Neural progenitor cell (in vitro differentiated cells): ENCODE measurements at regions not wholly inside any gene's neighbourhood (a gene's known extent, or its start where the extent isn't known, plus 50 kb on each side); places are given as distances from the start of the nearest gene placed in this dataset.

ENCODE experiments used
- DNase-seq: peaks from one replicate; pipeline ENCODE4 v3.0.0-alpha.2; 2016; ENCODE audit warnings: low spot score
- H2AFZ ChIP-seq: fragments of 200-600 bp; sonication (generic); replicated peaks from 2 replicates; pipeline ENCODE4 v1.6.1; 2016; ENCODE audit warnings: antibody characterized with exemption
- H3F3A ChIP-seq: fragments of 200-600 bp; sonication (generic); 2 replicates; pipeline ENCODE4 v1.6.1; 2016; ENCODE audit warnings: antibody characterized with exemption, low read depth
- H3K27ac ChIP-seq: fragments of 200-600 bp; sonication (generic); 2 replicates; pipeline ENCODE4 v1.5.1; 2016; ENCODE audit warnings: mild to moderate bottlenecking
- H3K27me3 ChIP-seq: fragments of 200-600 bp; sonication (generic); 2 replicates; pipeline ENCODE4 v1.6.1; 2016; ENCODE audit warnings: mild to moderate bottlenecking, moderate library complexity
- H3K36me3 ChIP-seq: fragments of 200-600 bp; sonication (generic); 2 replicates; pipeline ENCODE4 v1.5.1; 2016
- H3K4me1 ChIP-seq: fragments of 200-600 bp; sonication (generic); 2 replicates; pipeline ENCODE4 v1.6.1; 2016; ENCODE audit warnings: mixed run types
- H3K4me2 ChIP-seq: fragments of 200-600 bp; sonication (generic); 2 replicates; pipeline ENCODE4 v1.6.1; 2016
- H3K4me3 ChIP-seq: fragments of 200-600 bp; sonication (generic); 2 replicates; pipeline ENCODE4 v1.5.1; 2016
- H3K79me2 ChIP-seq: fragments of 200-600 bp; sonication (generic); 2 replicates; pipeline ENCODE4 v1.6.1; 2016; ENCODE audit warnings: low read depth
- H3K9ac ChIP-seq: fragments of 200-600 bp; sonication (generic); 2 replicates; pipeline ENCODE4 v1.6.1; 2016
- H3K9me3 ChIP-seq: fragments of 200-600 bp; sonication (generic); 2 replicates; pipeline ENCODE4 v1.5.1; 2016; ENCODE audit warnings: low read depth
- H4K20me1 ChIP-seq: fragments of 200-600 bp; sonication (generic); 2 replicates; pipeline ENCODE4 v1.6.1; 2016; ENCODE audit warnings: low read depth
- H3K27ac Mint-ChIP-seq: 3 replicates; pipeline ENCODE4 v1.8.0; 2021; ENCODE audit warnings: mixed read lengths
- H3K27me3 Mint-ChIP-seq: 2 replicates; pipeline ENCODE4 v1.8.0; 2022; ENCODE audit warnings: low read depth, mild to moderate bottlenecking, inconsistent platforms, moderate library complexity, mixed read lengths; ENCODE audit not compliant: insufficient read depth
- H3K36me3 Mint-ChIP-seq: 3 replicates; pipeline ENCODE4 v1.8.0; 2021; ENCODE audit warnings: mixed read lengths
- H3K4me1 Mint-ChIP-seq: 3 replicates; pipeline ENCODE4 v1.8.0; 2021; ENCODE audit warnings: mixed read lengths
- H3K4me3 Mint-ChIP-seq: 3 replicates; pipeline ENCODE4 v1.8.0; 2021; ENCODE audit warnings: mild to moderate bottlenecking, moderate library complexity, mixed read lengths
- H3K9me3 Mint-ChIP-seq: 3 replicates; pipeline ENCODE4 v1.8.0; 2020; ENCODE audit warnings: mixed read lengths
- EZH2 ChIP-seq: fragments of 200-600 bp; sonication (generic); IDR thresholded peaks from 2 replicates; pipeline ENCODE4 v1.6.1; 2017; ENCODE audit warnings: antibody characterized with exemption, mild to moderate bottlenecking, moderate library complexity
- EZH2phosphoT487 ChIP-seq: fragments of 200-600 bp; sonication (generic); IDR thresholded peaks from 2 replicates; pipeline ENCODE4 v1.6.1; 2017; ENCODE audit warnings: antibody characterized with exemption
- TF ChIP-seq, protein P1 (sequence below): fragments of 200-600 bp; sonication (generic); IDR thresholded peaks from 2 replicates; pipeline ENCODE4 v1.5.1; 2017; ENCODE audit warnings: antibody characterized with exemption, mild to moderate bottlenecking

DNA sequence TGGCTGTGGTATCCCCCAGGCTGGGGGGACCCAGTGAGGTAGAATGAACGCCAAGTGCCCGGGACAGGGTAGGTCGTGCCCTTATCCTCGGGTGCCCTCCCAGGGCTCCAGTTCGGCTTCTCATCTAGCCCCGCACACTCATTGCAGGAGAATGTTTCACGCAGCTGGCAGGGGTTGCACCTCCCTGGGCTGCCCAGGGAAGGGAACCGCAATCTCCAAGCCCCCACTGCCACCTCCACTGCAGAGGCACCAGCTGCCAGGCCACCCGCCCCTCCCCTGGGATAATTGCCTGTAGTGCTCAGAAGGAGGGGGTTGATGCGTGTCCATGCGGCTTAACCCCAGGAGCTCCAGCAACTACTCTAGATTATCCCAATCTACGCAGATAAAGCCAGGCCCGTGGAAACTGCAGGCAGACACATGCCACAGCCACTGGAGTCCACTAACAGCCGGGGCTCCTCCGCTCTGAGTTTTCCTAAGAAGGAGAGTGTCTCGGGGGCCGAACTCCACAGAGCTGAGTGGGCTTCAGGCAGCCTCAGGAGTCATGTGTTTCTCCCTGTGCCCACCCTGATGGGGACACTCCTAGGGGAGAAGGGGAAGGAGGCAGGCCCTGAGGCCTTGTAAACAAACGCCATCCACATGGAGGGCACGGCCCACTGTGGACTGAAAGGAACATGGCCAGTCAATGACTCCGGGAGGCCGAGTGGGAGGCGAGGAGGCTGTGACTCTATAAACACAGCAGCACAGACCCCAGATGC lies 137.2 kb upstream of the IQSEC1 start:
- no peaks in the 10 kb centered on the region for H3K36me3 ChIP-seq
- Mint-ChIP-seq H3K4me3 (no peak overlapping the region), H3K9me3 (no peaks in the 10 kb centered on the region), H3K4me1 (peaks cover 16% of the 10 kb centered on the region), H3K36me3 (no peaks in the 10 kb centered on the region), H3K27me3 (peaks cover 19% of the 10 kb centered on the region), H3K27ac (no peak overlapping the region)
- no peaks in the 10 kb centered on the region for H4K20me1 ChIP-seq
- H3K27me3 ChIP-seq, result no peaks in the 10 kb centered on the region
- H3F3A ChIP-seq, result no peaks in the 10 kb centered on the region
- no peak overlapping the region for H3K27ac ChIP-seq
- DNase-seq, result peak; percentile 33
- H2AFZ ChIP-seq, result no peak overlapping the region
- H3K4me3 ChIP-seq, result no peak overlapping the region
- no peak overlapping the region for H3K9ac ChIP-seq
- H3K4me2 ChIP-seq, result no peak overlapping the region
- no peaks in the 10 kb centered on the region for H3K9me3 ChIP-seq
- no peaks in the 10 kb centered on the region for H3K79me2 ChIP-seq
- TF ChIP-seq, protein P1, sequence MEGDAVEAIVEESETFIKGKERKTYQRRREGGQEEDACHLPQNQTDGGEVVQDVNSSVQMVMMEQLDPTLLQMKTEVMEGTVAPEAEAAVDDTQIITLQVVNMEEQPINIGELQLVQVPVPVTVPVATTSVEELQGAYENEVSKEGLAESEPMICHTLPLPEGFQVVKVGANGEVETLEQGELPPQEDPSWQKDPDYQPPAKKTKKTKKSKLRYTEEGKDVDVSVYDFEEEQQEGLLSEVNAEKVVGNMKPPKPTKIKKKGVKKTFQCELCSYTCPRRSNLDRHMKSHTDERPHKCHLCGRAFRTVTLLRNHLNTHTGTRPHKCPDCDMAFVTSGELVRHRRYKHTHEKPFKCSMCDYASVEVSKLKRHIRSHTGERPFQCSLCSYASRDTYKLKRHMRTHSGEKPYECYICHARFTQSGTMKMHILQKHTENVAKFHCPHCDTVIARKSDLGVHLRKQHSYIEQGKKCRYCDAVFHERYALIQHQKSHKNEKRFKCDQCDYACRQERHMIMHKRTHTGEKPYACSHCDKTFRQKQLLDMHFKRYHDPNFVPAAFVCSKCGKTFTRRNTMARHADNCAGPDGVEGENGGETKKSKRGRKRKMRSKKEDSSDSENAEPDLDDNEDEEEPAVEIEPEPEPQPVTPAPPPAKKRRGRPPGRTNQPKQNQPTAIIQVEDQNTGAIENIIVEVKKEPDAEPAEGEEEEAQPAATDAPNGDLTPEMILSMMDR, result no peak
- TF ChIP-seq EZH2phosphoT487 (no peak), EZH2 (no peak)
- H3K4me1 ChIP-seq, result peaks cover 8% of the 10 kb centered on the region

DNA sequence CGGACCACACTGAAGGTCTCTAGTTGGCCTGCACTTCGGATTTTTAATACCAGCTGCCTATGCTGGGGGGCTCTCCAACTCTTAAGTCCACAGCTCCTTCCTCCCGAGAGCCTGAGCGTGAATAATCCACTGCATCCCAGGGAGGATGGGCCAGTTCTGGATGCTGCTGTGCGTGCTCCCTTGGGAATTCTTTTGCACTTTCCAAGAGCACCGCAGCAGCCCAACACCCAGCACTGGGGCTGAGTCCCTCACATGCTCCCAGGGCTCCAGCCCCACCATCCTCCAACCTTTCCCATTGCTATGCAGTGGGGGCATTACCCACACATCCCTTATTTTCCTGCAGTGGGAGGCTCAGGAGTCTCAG lies 136.4 kb upstream of the IQSEC1 start:
- no peak overlapping the region for H3K27ac ChIP-seq

DNA sequence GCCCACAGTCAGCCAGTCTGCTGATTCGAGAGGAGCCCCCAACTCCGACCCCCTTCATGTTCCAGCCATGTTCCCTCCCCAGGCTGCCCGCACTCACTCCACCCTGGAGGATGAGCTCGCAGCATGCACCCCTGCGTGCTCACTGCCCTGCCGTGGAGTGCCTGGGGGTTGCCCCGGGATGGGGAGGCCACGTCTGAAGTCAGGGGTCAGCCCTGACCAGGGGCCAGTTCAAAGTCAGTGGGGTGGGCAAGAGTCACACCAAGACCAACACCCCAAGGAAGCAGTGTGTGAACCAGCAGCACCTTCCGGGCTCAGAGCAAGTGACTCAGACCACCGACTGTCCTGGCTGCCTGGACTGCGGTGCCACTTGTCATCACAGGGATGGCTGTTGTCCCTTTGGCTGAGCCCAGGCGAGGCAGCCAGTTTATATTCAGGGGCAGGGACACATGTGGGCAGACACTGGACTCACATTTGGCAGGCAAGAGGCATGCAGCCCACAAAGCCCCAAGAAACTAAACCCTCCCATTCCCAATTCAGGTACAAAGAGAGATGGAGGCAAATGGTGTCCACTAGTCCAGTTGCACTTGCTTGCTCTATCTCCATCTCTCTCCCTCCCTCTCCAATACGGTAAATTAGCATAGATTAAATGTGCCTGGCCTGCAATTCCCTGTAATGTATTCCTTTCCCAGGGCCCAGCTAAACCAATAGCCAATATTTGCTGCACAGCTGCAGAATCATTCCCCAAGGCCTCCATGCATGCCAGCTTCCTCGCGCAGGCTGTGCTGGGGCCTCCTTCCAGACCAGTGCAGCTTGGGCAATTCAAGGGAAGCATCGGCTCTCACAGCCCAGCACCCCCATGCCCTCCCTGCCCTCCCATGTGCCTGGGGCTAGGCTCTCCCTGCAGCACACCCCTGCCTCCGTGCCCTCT lies 135.7 kb upstream of the IQSEC1 start:
- H3K27ac ChIP-seq, result no peak overlapping the region
- Mint-ChIP-seq H3K27me3 (peaks cover 19% of the 10 kb centered on the region), H3K27ac (no peak overlapping the region), H3K4me3 (no peak overlapping the region), H3K4me1 (peaks cover 16% of the 10 kb centered on the region), H3K9me3 (no peaks in the 10 kb centered on the region), H3K36me3 (no peaks in the 10 kb centered on the region)
- TF ChIP-seq, protein P1, result no peak
- TF ChIP-seq EZH2, result no peak
- no peak for TF ChIP-seq EZH2phosphoT487
- peaks cover 8% of the 10 kb centered on the region for H3K4me1 ChIP-seq
- no peaks in the 10 kb centered on the region for H4K20me1 ChIP-seq
- no peaks in the 10 kb centered on the region for H3K36me3 ChIP-seq
- no peak overlapping the region for H3K4me3 ChIP-seq
- no peak overlapping the region for H3K9ac ChIP-seq
- no peaks in the 10 kb centered on the region for H3K79me2 ChIP-seq
- no peaks in the 10 kb centered on the region for H3K27me3 ChIP-seq
- no peak overlapping the region for H3K4me2 ChIP-seq
- H2AFZ ChIP-seq, result no peak overlapping the region
- no peak for DNase-seq
- no peaks in the 10 kb centered on the region for H3F3A ChIP-seq
- no peaks in the 10 kb centered on the region for H3K9me3 ChIP-seq

More for the DNA sequence above, 136.4 kb upstream of the IQSEC1 start:
- peaks cover 8% of the 10 kb centered on the region for H3K4me1 ChIP-seq
- H3F3A ChIP-seq, result no peaks in the 10 kb centered on the region
- H3K27ac Mint-ChIP-seq, result peak overlapping the region; percentile 37
- H3K9ac ChIP-seq, result no peak overlapping the region
- H3K79me2 ChIP-seq, result no peaks in the 10 kb centered on the region
- H3K4me3 ChIP-seq, result no peak overlapping the region
- no peak overlapping the region for H2AFZ ChIP-seq
- DNase-seq, result no peak
- no peaks in the 10 kb centered on the region for H3K9me3 ChIP-seq
- H3K4me2 ChIP-seq, result no peak overlapping the region
- no peaks in the 10 kb centered on the region for H3K9me3 Mint-ChIP-seq
- TF ChIP-seq, protein P1, result no peak
- TF ChIP-seq EZH2, result no peak
- no peak for TF ChIP-seq EZH2phosphoT487
- H4K20me1 ChIP-seq, result no peaks in the 10 kb centered on the region
- no peaks in the 10 kb centered on the region for H3K36me3 Mint-ChIP-seq
- no peak overlapping the region for H3K4me3 Mint-ChIP-seq
- no peaks in the 10 kb centered on the region for H3K36me3 ChIP-seq
- no peaks in the 10 kb centered on the region for H3K27me3 ChIP-seq
- peaks cover 19% of the 10 kb centered on the region for H3K27me3 Mint-ChIP-seq
- H3K4me1 Mint-ChIP-seq, result peaks cover 16% of the 10 kb centered on the region
